IMR-90 (cell line): ENCODE measurements at regions not wholly inside any gene's neighbourhood (a gene's known extent, or its start where the extent isn't known, plus 50 kb on each side); places are given as distances from the start of the nearest gene placed in this dataset.

Source experiments
- ATAC-seq: fragments of 200-7000 bp; cut with Tn5 transposase; 2 replicates; pipeline ENCODE4 v1.9.1; 2020; ENCODE audit warnings: low read depth, mild to moderate bottlenecking, moderate library complexity
- BruUV-seq: library from RNA; stranded (reverse); fragments of 400-500 nt; replicated peaks from 2 replicates; lab custom pipeline; 2021; lab: Mats Ljungman, UMichigan
- CTCF ChIA-PET: fragments of 300-600 bp; formaldehyde crosslinking; extraction: SDS; loops from one replicate; lab custom pipeline; 2021; ENCODE audit warnings: antibody characterized with exemption; lab: Yijun Ruan, JAX
- POLR2A ChIA-PET: fragments of 300-600 bp; sonication (Branson Sonifier 250); formaldehyde crosslinking; loops from one replicate; lab custom pipeline; 2022; ENCODE audit warnings: antibody characterized with exemption; ENCODE audit not compliant: unreplicated experiment; lab: Charles Lee
- DNase-seq: peaks from one replicate; pipeline ENCODE4 v3.0.0; 2013
- H2AFZ ChIP-seq: replicated peaks from 2 replicates; pipeline ENCODE3; 2013; ENCODE audit warnings: low read length, mild to moderate bottlenecking; ENCODE audit not compliant: poor library complexity
- H2AK5ac ChIP-seq: 2 replicates; pipeline ENCODE4 v1.6.1; 2013; ENCODE audit warnings: low read depth, low read length, inconsistent platforms
- H2AK9ac ChIP-seq: replicated peaks from 2 replicates; pipeline ENCODE3; 2013; ENCODE audit warnings: mild to moderate bottlenecking, low read depth, low read length, moderate library complexity; ENCODE audit not compliant: poor library complexity
- H2BK120ac ChIP-seq: 2 replicates; pipeline ENCODE4 v1.6.1; 2013; ENCODE audit warnings: low read depth, low read length, inconsistent platforms
- H2BK15ac ChIP-seq: 3 replicates; pipeline ENCODE4 v1.6.1; 2013; ENCODE audit warnings: low read depth, low read length, inconsistent platforms
- H2BK20ac ChIP-seq: 2 replicates; pipeline ENCODE4 v1.6.1; 2013; ENCODE audit warnings: low read depth, mild to moderate bottlenecking, inconsistent platforms, low read length, moderate library complexity
- H2BK5ac ChIP-seq: 2 replicates; pipeline ENCODE4 v1.6.1; 2013; ENCODE audit warnings: mild to moderate bottlenecking, low read depth, low read length, inconsistent platforms; ENCODE audit not compliant: poor library complexity, severe bottlenecking
- H3K14ac ChIP-seq: replicated peaks from 2 replicates; pipeline ENCODE4 v1.6.1; 2013; ENCODE audit warnings: low read depth, low read length, inconsistent platforms
- H3K18ac ChIP-seq: 2 replicates; pipeline ENCODE4 v1.6.1; 2013; ENCODE audit warnings: low read depth, low read length, control low read depth
- H3K23ac ChIP-seq: 2 replicates; pipeline ENCODE4 v1.6.1; 2013; ENCODE audit warnings: low read depth, low read length, inconsistent platforms
- H3K27ac ChIP-seq: 2 replicates; pipeline ENCODE4 v1.5.1; 2013; ENCODE audit warnings: mild to moderate bottlenecking, control low read depth, low read length; ENCODE audit not compliant: insufficient read depth
- H3K27me3 ChIP-seq: 2 replicates; pipeline ENCODE4 v1.6.1; 2013; ENCODE audit warnings: low read length; ENCODE audit not compliant: control insufficient read depth, insufficient read depth
- H3K36me3 ChIP-seq: 2 replicates; pipeline ENCODE4 v1.6.1; 2013; ENCODE audit warnings: low read length, mixed read lengths; ENCODE audit not compliant: control insufficient read depth, insufficient read depth
- H3K4ac ChIP-seq: 2 replicates; pipeline ENCODE4 v1.6.1; 2013; ENCODE audit warnings: low read depth, low read length, inconsistent platforms
- H3K4me1 ChIP-seq: 2 replicates; pipeline ENCODE4 v1.6.1; 2013; ENCODE audit warnings: low read length, mixed read lengths; ENCODE audit not compliant: control insufficient read depth, insufficient read depth
- H3K4me2 ChIP-seq: 2 replicates; pipeline ENCODE4 v1.6.1; 2013; ENCODE audit warnings: low read depth, mild to moderate bottlenecking, control low read depth, low read length, moderate library complexity
- H3K4me3 ChIP-seq: 2 replicates; pipeline ENCODE4 v1.5.1; 2013; ENCODE audit warnings: low read depth, mild to moderate bottlenecking, control low read depth, low read length, moderate library complexity; ENCODE audit not compliant: insufficient read depth
- H3K56ac ChIP-seq: 2 replicates; pipeline ENCODE4 v1.6.1; 2013; ENCODE audit warnings: low read length, inconsistent platforms; ENCODE audit not compliant: insufficient read depth; ENCODE audit errors: extremely low read depth
- H3K79me1 ChIP-seq, 2 experiments: 2 replicates each; pipeline ENCODE4 v1.6.1; 2013; ENCODE audit warnings: low read length in 2 of 2, inconsistent platforms in 1 of 2, low read depth in 1 of 2
- H3K9ac ChIP-seq: 2 replicates; pipeline ENCODE4 v1.6.1; 2013; ENCODE audit warnings: low read depth, low read length, control low read depth
- H3K9me1 ChIP-seq: 2 replicates; pipeline ENCODE4 v1.6.1; 2013; ENCODE audit warnings: low read length, inconsistent platforms; ENCODE audit not compliant: insufficient read depth
- H3K9me3 ChIP-seq: 2 replicates; pipeline ENCODE4 v1.6.1; 2013; ENCODE audit warnings: low read length; ENCODE audit not compliant: control insufficient read depth, insufficient read depth
- H4K20me1 ChIP-seq: 2 replicates; pipeline ENCODE4 v1.6.1; 2013; ENCODE audit warnings: low read length, inconsistent platforms; ENCODE audit not compliant: insufficient read depth
- H4K5ac ChIP-seq: 2 replicates; pipeline ENCODE4 v1.6.1; 2013; ENCODE audit warnings: mild to moderate bottlenecking, low read depth, low read length, control low read depth
- H4K8ac ChIP-seq, 2 experiments: 2 replicates each; pipeline ENCODE4 v1.6.1; 2013; ENCODE audit warnings: low read depth in 2 of 2, low read length in 2 of 2, control low read depth in 1 of 2, inconsistent platforms in 1 of 2
- H4K91ac ChIP-seq: 2 replicates; pipeline ENCODE4 v1.6.1; 2013; ENCODE audit warnings: low read depth, low read length, inconsistent platforms; ENCODE audit not compliant: insufficient read depth
- BHLHE40 ChIP-seq: fragments of 150-350 bp; IDR thresholded peaks from 2 replicates; pipeline ENCODE4 v1.6.1; 2016; ENCODE audit warnings: mild to moderate bottlenecking, low read depth, low read length
- CEBPB ChIP-seq: IDR thresholded peaks from 2 replicates; pipeline ENCODE4 v1.6.1; 2012; ENCODE audit warnings: low read depth, low read length, improper control_type of control experiment
- FOS ChIP-seq: fragments of 150-350 bp; IDR thresholded peaks from 2 replicates; pipeline ENCODE4 v1.6.1; 2016; ENCODE audit warnings: low read depth, low read length
- MAFK ChIP-seq: IDR thresholded peaks from 2 replicates; pipeline ENCODE4 v1.6.1; 2012; ENCODE audit warnings: low read depth, low read length, improper control_type of control experiment
- USF2 ChIP-seq: fragments of 150-350 bp; IDR thresholded peaks from 2 replicates; pipeline ENCODE4 v1.6.1; 2017; ENCODE audit warnings: mild to moderate bottlenecking, antibody characterized with exemption, low read length, low read depth
- WGBS, 2 experiments: methylation state at CpG; one replicate each; pipeline versions ENCODE4 v1.1.5 to v1.1.7; 2013; ENCODE audit warnings: missing lambda C conversion rate in 2 of 2; ENCODE audit not compliant: insufficient read length in 1 of 2; ENCODE audit errors: extremely low coverage in 2 of 2; 5-methylcytosine and 5-hydroxymethylcytosine counted together
- dilution Hi-C: fragments of 300-500 bp; cut with HindIII; formaldehyde crosslinking; loops from one replicate; pipeline ENCODE4 v1.14.3; 2018; ENCODE audit warnings: low sequenced_read_pairs; ENCODE audit not compliant: unreplicated experiment
- in situ Hi-C: fragments of 300-500 bp; cut with MboI; formaldehyde crosslinking; loops from 3 replicates; pipeline ENCODE4 v1.14.3; 2019; ENCODE audit warnings: low sequenced_read_pairs, inconsistent platforms, mixed read lengths
- intact Hi-C: fragments of 100-400 bp; cut with micrococcal nuclease; formaldehyde crosslinking; loops from 2 replicates; pipeline ENCODE4 v1.10.0; 2022

GRCh38 chr6:1136415-1136774, 175.5 kb upstream of the FOXQ1 start:
- Histone ChIP-seq H4K91ac (no peak overlapping the region), H2BK20ac (no peak overlapping the region), H3K14ac (no peak overlapping the region), H3K18ac (no peak overlapping the region), H3K23ac (no peak overlapping the region), H2BK120ac (no peak overlapping the region; the same call in 1 of the 2 replicates), H3K9me1 (no peaks in the 10 kb centered on the region; the same call in 1 of the 2 replicates), H3K4me2 (peak overlapping the region; percentile 71), H3K4me1 (peaks cover 8% of the 10 kb centered on the region), H2AFZ (peak overlapping the region; percentile 3), H3K9me3 (peaks cover 2% of the 10 kb centered on the region), H3K56ac (no peak overlapping the region), H3K27me3 (no peaks in the 10 kb centered on the region; the same call in 1 of the 2 replicates), H2BK5ac (no peak overlapping the region), H2BK15ac (no peak overlapping the region), H3K4ac (no peak overlapping the region), H3K79me1 (no peaks in the 10 kb centered on the region), H2AK9ac (no peak overlapping the region), H4K20me1 (no peaks in the 10 kb centered on the region), H2AK5ac (no peak overlapping the region), H3K27ac (no peak overlapping the region), H3K9ac (no peak overlapping the region), H4K5ac (no peak overlapping the region), H4K8ac (no peak overlapping the region), H3K36me3 (no peaks in the 10 kb centered on the region), H3K4me3 (no peak overlapping the region)
- 3% methylated on average over 5 of the region's 10 CpGs; no CpG with 5 or more reads in 1 of the 2 experiments for WGBS, 2 experiments
- dilution Hi-C loops (no loop called here), intact Hi-C loops (no loop called here), in situ Hi-C loops (no loop called here)
- no TSS peak for BruUV-seq
- TF ChIP-seq FOS, result 0 out of 2 replicates have a peak, but pooled peaks have one; percentile 3
- peak; percentile 82 for TF ChIP-seq BHLHE40
- no peak for TF ChIP-seq MAFK
- TF ChIP-seq CEBPB, result peak; percentile 27; the same call in 1 of the 2 replicates
- peak; percentile 76 for TF ChIP-seq USF2
- POLR2A ChIA-PET, result no interaction called here
- CTCF ChIA-PET, result interaction anchor here (0.9 kb wide), 1 partner anchor 223 kb away, joined by 3 read pairs; no protein-coding TSS in a partner anchor
- DNase-seq (peak; percentile 86), ATAC-seq (peak; percentile 43)
